Transverse colon (tissue), 4 donors: ENCODE measurements at regions not wholly inside any gene's neighbourhood (a gene's known extent, or its start where the extent isn't known, plus 50 kb on each side); places are given as distances from the start of the nearest gene placed in this dataset.

Source experiments
- EP300 ChIP-seq: sonication (generic); formaldehyde crosslinking; IDR thresholded peaks from one replicate; pipeline ENCODE4 v1.6.1; 2017; ENCODE audit warnings: antibody characterized with exemption, low read depth
- POLR2A ChIP-seq: fragments of 450-650 bp; IDR thresholded peaks from one replicate; pipeline ENCODE4 v1.6.1; 2016; ENCODE audit warnings: antibody characterized with exemption, mild to moderate bottlenecking, moderate library complexity
- POLR2AphosphoS5 ChIP-seq, 3 donors: sonication (generic); formaldehyde crosslinking; IDR thresholded peaks; one replicate each; pipeline ENCODE4 v1.6.1; 2016; ENCODE audit warnings: antibody characterized with exemption in 3 of 3
- TF ChIP-seq, protein P1 (sequence below), 5 experiments: fragments of 200-600 bp in 3 of 5; fragments of 450-650 bp in 2 of 5; sonication (generic) in 3 of 5; IDR thresholded peaks; 1 replicate in 2 of 5; 2 replicates in 3 of 5; pipeline ENCODE4 v1.5.1; 2016 to 2017; ENCODE audit warnings: antibody characterized with exemption in 5 of 5, inconsistent platforms in 3 of 5, mild to moderate bottlenecking in 2 of 5, moderate library complexity in 1 of 5

DNA sequence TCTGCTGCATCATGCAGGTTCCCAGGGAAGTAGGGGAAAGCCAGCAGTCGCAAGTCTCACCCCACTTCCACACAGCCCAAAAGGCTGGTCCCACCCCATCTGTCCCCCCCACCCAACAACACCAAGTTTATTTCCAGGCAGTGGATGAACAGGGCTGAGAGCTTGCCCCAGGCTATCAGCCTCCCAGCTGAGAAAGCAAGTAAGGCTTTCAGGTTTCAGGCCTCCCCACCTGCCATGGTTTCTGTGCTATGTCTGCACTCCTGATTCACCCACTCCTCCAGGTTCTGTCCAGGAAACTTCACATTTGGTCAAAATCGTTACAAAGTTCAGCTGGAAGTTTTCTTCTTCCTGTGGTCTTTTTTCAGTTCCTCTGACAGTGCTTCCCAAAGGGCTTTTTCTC is 97.5 kb upstream of the HS3ST3A1 start:
- TF ChIP-seq, protein P1, sequence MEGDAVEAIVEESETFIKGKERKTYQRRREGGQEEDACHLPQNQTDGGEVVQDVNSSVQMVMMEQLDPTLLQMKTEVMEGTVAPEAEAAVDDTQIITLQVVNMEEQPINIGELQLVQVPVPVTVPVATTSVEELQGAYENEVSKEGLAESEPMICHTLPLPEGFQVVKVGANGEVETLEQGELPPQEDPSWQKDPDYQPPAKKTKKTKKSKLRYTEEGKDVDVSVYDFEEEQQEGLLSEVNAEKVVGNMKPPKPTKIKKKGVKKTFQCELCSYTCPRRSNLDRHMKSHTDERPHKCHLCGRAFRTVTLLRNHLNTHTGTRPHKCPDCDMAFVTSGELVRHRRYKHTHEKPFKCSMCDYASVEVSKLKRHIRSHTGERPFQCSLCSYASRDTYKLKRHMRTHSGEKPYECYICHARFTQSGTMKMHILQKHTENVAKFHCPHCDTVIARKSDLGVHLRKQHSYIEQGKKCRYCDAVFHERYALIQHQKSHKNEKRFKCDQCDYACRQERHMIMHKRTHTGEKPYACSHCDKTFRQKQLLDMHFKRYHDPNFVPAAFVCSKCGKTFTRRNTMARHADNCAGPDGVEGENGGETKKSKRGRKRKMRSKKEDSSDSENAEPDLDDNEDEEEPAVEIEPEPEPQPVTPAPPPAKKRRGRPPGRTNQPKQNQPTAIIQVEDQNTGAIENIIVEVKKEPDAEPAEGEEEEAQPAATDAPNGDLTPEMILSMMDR (IDR thresholded peaks at IDR 0.05): no peak
- TF ChIP-seq POLR2AphosphoS5 (IDR thresholded peaks at IDR 0.05) (no peak), POLR2A (no peak), EP300 (no peak)
